ENCODE measurements at regions not wholly inside any gene's neighbourhood (a gene's known extent, or its start where the extent isn't known, plus 50 kb on each side); places are given as distances from the start of the nearest gene placed in this dataset.

DNA sequence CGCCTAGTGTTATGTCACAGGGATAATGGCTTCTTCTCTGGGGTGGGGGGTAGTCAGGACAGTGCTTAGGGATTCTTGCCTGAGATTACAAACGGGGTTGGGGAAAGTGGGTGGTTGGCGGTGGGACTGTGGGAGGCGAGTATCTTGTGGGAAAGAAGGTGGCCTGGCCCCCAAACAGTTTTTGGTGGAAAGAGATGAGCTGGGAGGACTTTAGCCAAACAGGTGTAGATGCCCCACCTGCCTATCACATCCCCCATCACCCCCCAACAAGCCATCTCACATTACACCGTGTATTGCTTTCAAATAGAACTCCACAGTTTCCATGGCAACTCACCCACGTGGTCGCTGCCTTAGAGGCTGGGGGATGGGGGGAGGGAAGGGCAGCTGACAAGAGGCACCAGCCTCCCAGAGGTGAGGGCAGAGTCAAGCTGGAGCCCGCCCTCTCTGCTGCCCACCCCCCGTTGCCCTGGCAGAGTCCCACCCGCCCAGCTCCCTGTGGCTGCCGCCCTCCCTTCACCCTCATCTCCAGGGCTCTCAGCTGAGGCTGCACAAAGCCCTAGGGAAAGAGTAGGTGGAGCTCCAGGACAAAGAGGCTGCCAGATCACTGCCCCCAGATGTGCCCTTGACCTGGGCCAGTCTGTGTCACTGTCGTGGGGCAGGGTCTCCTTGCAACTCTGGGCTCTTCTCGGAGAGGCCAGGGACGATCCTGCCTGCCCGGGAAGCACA is 98.3 kb downstream of the LRRC74A start:
- TF ChIP-seq, protein P1, sequence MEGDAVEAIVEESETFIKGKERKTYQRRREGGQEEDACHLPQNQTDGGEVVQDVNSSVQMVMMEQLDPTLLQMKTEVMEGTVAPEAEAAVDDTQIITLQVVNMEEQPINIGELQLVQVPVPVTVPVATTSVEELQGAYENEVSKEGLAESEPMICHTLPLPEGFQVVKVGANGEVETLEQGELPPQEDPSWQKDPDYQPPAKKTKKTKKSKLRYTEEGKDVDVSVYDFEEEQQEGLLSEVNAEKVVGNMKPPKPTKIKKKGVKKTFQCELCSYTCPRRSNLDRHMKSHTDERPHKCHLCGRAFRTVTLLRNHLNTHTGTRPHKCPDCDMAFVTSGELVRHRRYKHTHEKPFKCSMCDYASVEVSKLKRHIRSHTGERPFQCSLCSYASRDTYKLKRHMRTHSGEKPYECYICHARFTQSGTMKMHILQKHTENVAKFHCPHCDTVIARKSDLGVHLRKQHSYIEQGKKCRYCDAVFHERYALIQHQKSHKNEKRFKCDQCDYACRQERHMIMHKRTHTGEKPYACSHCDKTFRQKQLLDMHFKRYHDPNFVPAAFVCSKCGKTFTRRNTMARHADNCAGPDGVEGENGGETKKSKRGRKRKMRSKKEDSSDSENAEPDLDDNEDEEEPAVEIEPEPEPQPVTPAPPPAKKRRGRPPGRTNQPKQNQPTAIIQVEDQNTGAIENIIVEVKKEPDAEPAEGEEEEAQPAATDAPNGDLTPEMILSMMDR (IDR thresholded peaks at IDR 0.05), result no peak
- no peak for TF ChIP-seq POLR2A (IDR thresholded peaks at IDR 0.05)
